ENCODE measurements at regions not wholly inside any gene's neighbourhood (a gene's known extent, or its start where the extent isn't known, plus 50 kb on each side); places are given as distances from the start of the nearest gene placed in this dataset.
A peak's percentile ranks its signal among the peaks of the same experiment; 100 is the strongest.

DNA sequence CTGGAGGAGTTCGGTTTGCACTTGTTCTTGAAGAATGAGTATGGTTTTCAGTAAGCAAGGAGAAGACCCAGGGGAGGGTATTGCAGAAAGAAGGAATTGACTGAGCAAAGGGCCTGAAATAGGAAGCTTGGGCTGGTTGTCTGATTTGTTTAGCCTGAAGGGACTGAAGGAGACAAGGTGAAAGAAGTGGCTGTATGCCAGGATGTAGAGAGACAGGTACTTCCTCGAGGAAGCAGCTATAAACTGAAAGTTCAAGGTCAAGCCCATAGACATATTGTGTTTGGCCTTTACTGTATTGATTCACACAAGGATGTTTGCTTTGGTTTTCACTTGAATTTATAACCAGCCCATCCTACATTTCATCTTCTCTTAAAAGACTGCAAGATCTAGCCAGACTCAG lies 183.1 kb downstream of the PALM2AKAP2 start:
- no peak for ATAC-seq
- peaks cover 12% of the 10 kb centered on the region for H3K4me1 ChIP-seq
- no peaks in the 10 kb centered on the region for H3K9me3 ChIP-seq
- no peaks in the 10 kb centered on the region for H3K36me3 ChIP-seq
- H3K27me3 ChIP-seq, result no peaks in the 10 kb centered on the region
- H3K4me3 ChIP-seq, result no peak overlapping the region
- TF ChIP-seq, protein P1, sequence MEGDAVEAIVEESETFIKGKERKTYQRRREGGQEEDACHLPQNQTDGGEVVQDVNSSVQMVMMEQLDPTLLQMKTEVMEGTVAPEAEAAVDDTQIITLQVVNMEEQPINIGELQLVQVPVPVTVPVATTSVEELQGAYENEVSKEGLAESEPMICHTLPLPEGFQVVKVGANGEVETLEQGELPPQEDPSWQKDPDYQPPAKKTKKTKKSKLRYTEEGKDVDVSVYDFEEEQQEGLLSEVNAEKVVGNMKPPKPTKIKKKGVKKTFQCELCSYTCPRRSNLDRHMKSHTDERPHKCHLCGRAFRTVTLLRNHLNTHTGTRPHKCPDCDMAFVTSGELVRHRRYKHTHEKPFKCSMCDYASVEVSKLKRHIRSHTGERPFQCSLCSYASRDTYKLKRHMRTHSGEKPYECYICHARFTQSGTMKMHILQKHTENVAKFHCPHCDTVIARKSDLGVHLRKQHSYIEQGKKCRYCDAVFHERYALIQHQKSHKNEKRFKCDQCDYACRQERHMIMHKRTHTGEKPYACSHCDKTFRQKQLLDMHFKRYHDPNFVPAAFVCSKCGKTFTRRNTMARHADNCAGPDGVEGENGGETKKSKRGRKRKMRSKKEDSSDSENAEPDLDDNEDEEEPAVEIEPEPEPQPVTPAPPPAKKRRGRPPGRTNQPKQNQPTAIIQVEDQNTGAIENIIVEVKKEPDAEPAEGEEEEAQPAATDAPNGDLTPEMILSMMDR (IDR thresholded peaks at IDR 0.05), result no peak
- intact Hi-C loops (cut with DNase I), result no loop called here
- no peak for DNase-seq
- H3K27ac ChIP-seq, result no peak overlapping the region

DNA sequence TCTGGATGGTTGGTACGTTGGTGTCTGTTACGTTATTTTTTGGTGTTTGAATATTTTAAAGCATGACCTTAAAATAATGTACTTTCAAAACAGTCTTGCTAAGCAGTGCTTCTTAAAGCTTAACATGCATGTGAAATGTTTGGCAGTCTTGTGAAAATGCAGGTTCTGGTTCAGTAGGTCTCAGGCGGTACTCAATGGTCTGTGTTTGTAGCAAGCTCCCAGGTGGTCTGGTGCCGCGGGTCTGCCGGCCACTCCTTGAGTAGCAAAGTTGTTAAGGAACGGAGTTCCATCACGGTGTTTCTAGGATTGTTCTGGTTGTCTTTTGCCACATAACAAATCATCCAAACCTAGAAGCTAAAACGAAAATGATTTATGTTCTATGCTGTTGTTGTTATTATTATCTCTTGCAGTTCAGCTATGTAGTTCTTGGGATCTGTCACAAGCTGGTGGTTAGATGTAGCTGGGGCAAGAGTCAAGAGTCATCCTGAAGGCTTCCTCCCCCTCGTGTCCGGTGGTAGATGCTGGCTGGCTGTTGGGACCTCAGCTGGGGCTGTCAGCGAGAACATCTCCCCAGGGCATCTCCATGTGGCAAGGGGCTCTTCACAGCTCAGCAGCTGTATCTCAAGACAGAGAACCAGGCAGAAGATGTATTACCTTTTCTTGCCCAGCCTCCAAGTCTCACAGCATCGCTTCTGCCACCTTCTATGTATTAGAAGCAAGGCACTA lies 186.8 kb downstream of the PALM2AKAP2 start:
- no peak for DNase-seq
- no peak overlapping the region for H3K27ac ChIP-seq

GRCh38 chr9:109967651-109968642 lies 187.9 kb downstream of the PALM2AKAP2 start:
- no peaks in the 10 kb centered on the region for H3K27me3 ChIP-seq
- H3K4me3 ChIP-seq, result no peak overlapping the region
- TF ChIP-seq, protein P1 (IDR thresholded peaks at IDR 0.05), result no peak
- ATAC-seq (no peak), DNase-seq (no peak)
- peaks cover 38% of the 10 kb centered on the region for H3K4me1 ChIP-seq
- peak overlapping the region; percentile 49 for H3K27ac ChIP-seq
- H3K9me3 ChIP-seq, result no peaks in the 10 kb centered on the region
- intact Hi-C loops (cut with DNase I), result no loop called here
- H3K36me3 ChIP-seq, result no peaks in the 10 kb centered on the region

More for the DNA sequence above, 186.8 kb downstream of the PALM2AKAP2 start:
- Histone ChIP-seq H3K27me3 (no peaks in the 10 kb centered on the region), H3K36me3 (no peaks in the 10 kb centered on the region), H3K9me3 (no peaks in the 10 kb centered on the region), H3K4me1 (peaks cover 38% of the 10 kb centered on the region), H3K4me3 (no peak overlapping the region)
- ATAC-seq, result no peak
- intact Hi-C loops (cut with DNase I), result no loop called here
- TF ChIP-seq, protein P1 (IDR thresholded peaks at IDR 0.05), result no peak

- ATAC-seq (peak; percentile 32), DNase-seq (no peak)
- Histone ChIP-seq H3K4me1 (peaks cover 42% of the 10 kb centered on the region), H3K27ac (peak overlapping the region; percentile 49), H3K27me3 (no peaks in the 10 kb centered on the region), H3K4me3 (no peak overlapping the region), H3K36me3 (no peaks in the 10 kb centered on the region), H3K9me3 (no peaks in the 10 kb centered on the region)
- intact Hi-C loops (cut with DNase I), result no loop called here
- TF ChIP-seq, protein P1 (IDR thresholded peaks at IDR 0.05), result no peak
These were observed 189.0 kb downstream of the PALM2AKAP2 start for GRCh38 chr9:109969011-109969410.

- H3K4me3 ChIP-seq, result no peak overlapping the region
- H3K27me3 ChIP-seq, result no peaks in the 10 kb centered on the region
- H3K27ac ChIP-seq, result peak overlapping the region; percentile 49
- no peaks in the 10 kb centered on the region for H3K36me3 ChIP-seq
- DNase-seq, result no peak
- peaks cover 44% of the 10 kb centered on the region for H3K4me1 ChIP-seq
- no peak for ATAC-seq
- H3K9me3 ChIP-seq, result no peaks in the 10 kb centered on the region
- TF ChIP-seq, protein P1 (IDR thresholded peaks at IDR 0.05), result no peak
- intact Hi-C loops (cut with DNase I), result no loop called here
These were observed 189.7 kb downstream of the PALM2AKAP2 start for GRCh38 chr9:109969573-109970237.
